GM12878 (cell line): ENCODE measurements at regions not wholly inside any gene's neighbourhood (a gene's known extent, or its start where the extent isn't known, plus 50 kb on each side); places are given as distances from the start of the nearest gene placed in this dataset.

Experiments
- ATAC-seq: fragments of 200-7000 bp; cut with Tn5 transposase; 3 replicates; pipeline ENCODE4 v1.9.1; 2020; ENCODE audit warnings: mild to moderate bottlenecking, moderate library complexity
- BruUV-seq: library from RNA; stranded (reverse); fragments of 400-500 nt; replicated peaks from 2 replicates; lab custom pipeline; 2021; lab: Mats Ljungman, UMichigan
- CTCF ChIA-PET: fragments of 300-600 bp; sonication (Branson Sonifier 250); formaldehyde crosslinking; extraction: SDS; loops from one replicate; lab custom pipeline; 2021; ENCODE audit warnings: inconsistent platforms; lab: Yijun Ruan, JAX
- POLR2A ChIA-PET: fragments of 350-600 bp; formaldehyde crosslinking; extraction: SDS; loops from one replicate; lab custom pipeline; 2021; ENCODE audit warnings: inconsistent platforms; lab: Charles Lee
- RAD21 ChIA-PET: fragments of 300-600 bp; sonication (Branson Sonifier 250); formaldehyde crosslinking; loops from one replicate; lab custom pipeline; 2023; ENCODE audit warnings: antibody characterized with exemption; ENCODE audit not compliant: unreplicated experiment; lab: Charles Lee
- SMC1A ChIA-PET: fragments of 300-600 bp; sonication (Branson Sonifier 250); formaldehyde crosslinking; loops from one replicate; lab custom pipeline; 2023; ENCODE audit not compliant: unreplicated experiment, uncharacterized antibody; lab: Charles Lee
- DNase-seq: peaks from one replicate; pipeline ENCODE4 v3.0.0-alpha.2; 2011; ENCODE audit warnings: low read depth, low spot score
- FAIRE-seq: peaks from 3 replicates; lab custom pipeline; 2011; peaks lifted over from hg19 to GRCh38; lab: Jason Lieb, UNC
- H2AFZ ChIP-seq: 2 replicates; pipeline ENCODE4 v1.6.0; 2011; ENCODE audit warnings: low read depth, low read length, control low read depth; ENCODE audit not compliant: control insufficient read depth
- H3K27ac ChIP-seq: 2 replicates; pipeline ENCODE4 v1.5.1; 2011; ENCODE audit warnings: control low read depth; ENCODE audit not compliant: control insufficient read depth, insufficient read depth
- H3K27me3 ChIP-seq, 2 experiments: replicated peaks in 1 of 2; 2 replicates each; pipeline versions ENCODE4 v1.6.0 to v1.6.1; 2011; ENCODE audit warnings: low read length in 1 of 2; ENCODE audit not compliant: control insufficient read depth in 2 of 2, insufficient read depth in 2 of 2
- H3K36me3 ChIP-seq, 2 experiments: 2 replicates each; pipeline ENCODE4 v1.5.1; 2011; ENCODE audit warnings: low read length in 1 of 2; ENCODE audit not compliant: control insufficient read depth in 2 of 2, insufficient read depth in 2 of 2
- H3K4me1 ChIP-seq: 2 replicates; pipeline ENCODE4 v1.6.1; 2011; ENCODE audit warnings: mild to moderate bottlenecking, low read length, moderate library complexity, mixed read lengths; ENCODE audit not compliant: control insufficient read depth, insufficient read depth
- H3K4me2 ChIP-seq: 2 replicates; pipeline ENCODE4 v1.6.0; 2011; ENCODE audit warnings: control low read depth; ENCODE audit not compliant: control insufficient read depth, insufficient read depth
- H3K4me3 ChIP-seq: fragments of 200-600 bp; sonication (generic); 2 replicates; pipeline ENCODE4 v1.5.1; 2016
- H3K79me2 ChIP-seq: 2 replicates; pipeline ENCODE4 v1.6.0; 2011; ENCODE audit warnings: low read length; ENCODE audit not compliant: control insufficient read depth, insufficient read depth
- H3K9ac ChIP-seq: 2 replicates; pipeline ENCODE4 v1.8.0; 2011; ENCODE audit warnings: low read length, control low read depth, mixed read lengths; ENCODE audit not compliant: control insufficient read depth, insufficient read depth
- H3K9me3 ChIP-seq: replicated peaks from 3 replicates; pipeline ENCODE4 v1.5.1; 2011; ENCODE audit warnings: mild to moderate bottlenecking, low read length; ENCODE audit not compliant: control insufficient read depth, insufficient read depth
- H4K20me1 ChIP-seq: 2 replicates; pipeline ENCODE4 v1.6.0; 2011; ENCODE audit not compliant: control insufficient read depth, insufficient read depth
- ASH2L ChIP-seq: fragments of 300-600, 200-600 bp; sonication (generic); IDR thresholded peaks from 2 replicates; pipeline ENCODE4 v1.6.1; 2017; ENCODE audit warnings: low read depth, mild to moderate bottlenecking, borderline replicate concordance
- BRCA1 ChIP-seq: IDR thresholded peaks from 2 replicates; pipeline ENCODE4 v1.6.1; 2011; ENCODE audit warnings: low read depth, low read length, improper control_type of control experiment
- CHD1 ChIP-seq: IDR thresholded peaks from 2 replicates; pipeline ENCODE4 v1.6.1; 2012; ENCODE audit warnings: low read depth, low read length, improper control_type of control experiment
- CHD2 ChIP-seq: IDR thresholded peaks from 2 replicates; pipeline ENCODE4 v1.6.1; 2011; ENCODE audit warnings: low read depth, low read length, improper control_type of control experiment, borderline replicate concordance
- CHD4 ChIP-seq: fragments of 200-600 bp; sonication (generic); IDR thresholded peaks from 2 replicates; pipeline ENCODE4 v1.6.1; 2016; ENCODE audit warnings: mild to moderate bottlenecking
- EED ChIP-seq: sonication (generic); IDR thresholded peaks from 2 replicates; pipeline ENCODE4 v1.6.1; 2016; ENCODE audit warnings: antibody characterized with exemption, low read depth
- PAX5 ChIP-seq: IDR thresholded peaks from 2 replicates; pipeline ENCODE4 v1.6.1; 2011; ENCODE audit warnings: low read depth, low read length, borderline replicate concordance
- RBBP5 ChIP-seq: fragments of 200-600 bp; sonication (generic); conservative IDR thresholded peaks from 2 replicates; pipeline ENCODE4 v1.6.1; 2016
- SMAD1 ChIP-seq: fragments of 450-650 bp; IDR thresholded peaks from 2 replicates; pipeline ENCODE4 v1.6.1; 2018; ENCODE audit warnings: mild to moderate bottlenecking, low read depth; ENCODE audit not compliant: partially characterized antibody
- SP1 ChIP-seq: IDR thresholded peaks from one replicate; pipeline ENCODE4 v1.6.1; 2011; ENCODE audit warnings: low read depth, low read length
- ZZZ3 ChIP-seq: IDR thresholded peaks from 2 replicates; pipeline ENCODE4 v1.6.1; 2011; ENCODE audit warnings: low read depth; ENCODE audit not compliant: control insufficient read depth, insufficient read length
- WGBS: methylation state at CpG from one replicate; pipeline ENCODE4 v1.1.6; 2016; ENCODE audit warnings: low lambda C conversion rate; ENCODE audit not compliant: insufficient replicate concordance, insufficient coverage; ENCODE audit errors: missing lambda C conversion rate; 5-methylcytosine and 5-hydroxymethylcytosine counted together
- in situ Hi-C: fragments of 300-500 bp; cut with MboI; formaldehyde crosslinking; loops from 9 replicates; pipeline ENCODE4 v1.14.3; 2018; ENCODE audit warnings: mixed read lengths
- intact Hi-C: fragments of 100-400 bp; cut with micrococcal nuclease; formaldehyde crosslinking; loops from one replicate; pipeline ENCODE4 v1.14.2; 2022; ENCODE audit not compliant: unreplicated experiment
- TF ChIP-seq, protein P1 (sequence below): IDR thresholded peaks from 2 replicates; pipeline ENCODE4 v1.6.1; 2011; ENCODE audit warnings: mild to moderate bottlenecking, low read depth, low read length, moderate library complexity; ENCODE audit not compliant: insufficient replicate concordance
- TF ChIP-seq, protein P2 (sequence below): IDR thresholded peaks from 2 replicates; pipeline ENCODE4 v1.6.1; 2012; ENCODE audit warnings: low read depth, low read length, improper control_type of control experiment

DNA sequence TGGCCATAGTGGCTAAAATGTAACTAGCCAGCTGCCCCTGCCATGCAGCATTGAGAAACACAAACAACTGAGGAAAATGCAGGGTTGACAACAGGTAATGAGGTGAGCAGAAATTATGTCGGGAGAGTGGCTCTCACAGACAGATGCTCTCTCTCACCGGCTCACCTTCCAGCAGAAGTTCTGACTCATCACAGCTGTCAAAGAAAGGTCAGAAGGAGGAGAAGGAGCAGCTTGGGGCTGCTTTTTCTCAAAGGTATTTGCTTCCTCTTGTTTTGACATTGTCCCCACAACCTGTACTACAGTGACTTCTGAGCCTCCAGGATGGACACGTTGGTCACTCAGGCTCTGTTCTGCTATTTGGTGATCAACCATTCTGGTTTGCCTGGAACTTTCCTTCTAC is 190.5 kb upstream of the HEY2 start (continued):
- TF ChIP-seq ASH2L = no peak
- TF ChIP-seq, protein P1, sequence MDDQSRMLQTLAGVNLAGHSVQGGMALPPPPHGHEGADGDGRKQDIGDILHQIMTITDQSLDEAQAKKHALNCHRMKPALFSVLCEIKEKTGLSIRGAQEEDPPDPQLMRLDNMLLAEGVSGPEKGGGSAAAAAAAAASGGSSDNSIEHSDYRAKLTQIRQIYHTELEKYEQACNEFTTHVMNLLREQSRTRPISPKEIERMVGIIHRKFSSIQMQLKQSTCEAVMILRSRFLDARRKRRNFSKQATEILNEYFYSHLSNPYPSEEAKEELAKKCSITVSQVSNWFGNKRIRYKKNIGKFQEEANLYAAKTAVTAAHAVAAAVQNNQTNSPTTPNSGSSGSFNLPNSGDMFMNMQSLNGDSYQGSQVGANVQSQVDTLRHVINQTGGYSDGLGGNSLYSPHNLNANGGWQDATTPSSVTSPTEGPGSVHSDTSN = no peak

DNA sequence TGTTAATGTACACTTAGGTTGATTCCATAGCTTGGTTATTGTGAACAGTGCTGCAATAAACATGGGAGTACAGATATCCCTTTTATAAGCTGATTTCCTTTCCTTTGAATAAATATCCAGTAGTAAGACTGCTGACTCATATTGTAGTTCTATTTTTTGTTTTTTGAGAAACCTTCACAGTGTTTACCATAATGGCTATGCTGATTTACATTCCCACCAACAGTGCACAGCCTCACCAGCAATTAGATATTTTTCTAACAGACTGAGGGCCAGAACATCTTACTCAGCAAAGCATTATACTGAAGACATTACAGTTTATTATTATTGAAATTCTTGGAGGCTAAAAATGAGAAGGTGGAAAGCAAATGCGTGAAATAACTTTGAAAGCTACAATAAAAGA is 187.3 kb upstream of the HEY2 start:
- CTCF ChIA-PET = no interaction called here
- FAIRE-seq = no peak
- H3K9me3 ChIP-seq = no peaks in the 10 kb centered on the region
- no peaks in the 10 kb centered on the region for H3K27me3 ChIP-seq
- SMC1A ChIA-PET = no interaction called here
- POLR2A ChIA-PET = no interaction called here
- TF ChIP-seq, protein P2, sequence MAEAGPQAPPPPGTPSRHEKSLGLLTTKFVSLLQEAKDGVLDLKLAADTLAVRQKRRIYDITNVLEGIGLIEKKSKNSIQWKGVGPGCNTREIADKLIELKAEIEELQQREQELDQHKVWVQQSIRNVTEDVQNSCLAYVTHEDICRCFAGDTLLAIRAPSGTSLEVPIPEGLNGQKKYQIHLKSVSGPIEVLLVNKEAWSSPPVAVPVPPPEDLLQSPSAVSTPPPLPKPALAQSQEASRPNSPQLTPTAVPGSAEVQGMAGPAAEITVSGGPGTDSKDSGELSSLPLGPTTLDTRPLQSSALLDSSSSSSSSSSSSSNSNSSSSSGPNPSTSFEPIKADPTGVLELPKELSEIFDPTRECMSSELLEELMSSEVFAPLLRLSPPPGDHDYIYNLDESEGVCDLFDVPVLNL = no peak
- TF ChIP-seq PAX5 = no peak
- TF ChIP-seq BRCA1 = no peak
- no peak for TF ChIP-seq CHD1
- TF ChIP-seq RBBP5 = no peak
- no peak for TF ChIP-seq CHD4
- no peak for TF ChIP-seq SP1
- no peak for TF ChIP-seq ZZZ3
- TF ChIP-seq SMAD1 = no peak
- TF ChIP-seq EED = no peak
- TF ChIP-seq CHD2 = no peak
- intact Hi-C loops (no loop called here), in situ Hi-C loops (no loop called here)
- H4K20me1 ChIP-seq = no peaks in the 10 kb centered on the region
- BruUV-seq = no TSS peak
- 41% methylated on average over 1 of the region's 1 CpG for WGBS
- H2AFZ ChIP-seq = no peak overlapping the region
- no peak overlapping the region for H3K4me3 ChIP-seq
- H3K9ac ChIP-seq = no peak overlapping the region
- H3K4me2 ChIP-seq = no peak overlapping the region
- H3K27ac ChIP-seq = no peak overlapping the region
- H3K79me2 ChIP-seq = no peaks in the 10 kb centered on the region
- no peak for DNase-seq
- H3K4me1 ChIP-seq = no peaks in the 10 kb centered on the region
- no peaks in the 10 kb centered on the region for H3K36me3 ChIP-seq
- RAD21 ChIA-PET = no interaction called here
- ATAC-seq = no peak
